GM23338 (cell line): ENCODE measurements at regions not wholly inside any gene's neighbourhood (a gene's known extent, or its start where the extent isn't known, plus 50 kb on each side); places are given as distances from the start of the nearest gene placed in this dataset.

Experiments used
- ATAC-seq: fragments of 200-7000 bp; cut with Tn5 transposase; 3 replicates; pipeline ENCODE4 v1.9.1; 2020
- DNase-seq: peaks from one replicate; pipeline ENCODE4 v3.0.0-alpha.2; 2015; ENCODE audit warnings: low spot score
- H2AFZ ChIP-seq: fragments of 200-600 bp; sonication (generic); 2 replicates; pipeline ENCODE4 v1.8.0; 2016; ENCODE audit warnings: antibody characterized with exemption, mild to moderate bottlenecking, moderate library complexity
- H3F3A ChIP-seq: fragments of 200-600 bp; sonication (generic); replicated peaks from 2 replicates; pipeline ENCODE4 v1.8.0; 2017; ENCODE audit warnings: antibody characterized with exemption, mixed run types, low read depth
- H3K27ac ChIP-seq: fragments of 200-600 bp; sonication (generic); 2 replicates; pipeline ENCODE4 v1.6.1; 2016; ENCODE audit warnings: low read depth
- H3K27me3 ChIP-seq: fragments of 200-600 bp; sonication (generic); 2 replicates; pipeline ENCODE4 v1.8.0; 2016; ENCODE audit warnings: mild to moderate bottlenecking, mixed run types, moderate library complexity; ENCODE audit not compliant: insufficient read depth
- H3K36me3 ChIP-seq: fragments of 200-600 bp; sonication (generic); 2 replicates; pipeline ENCODE4 v1.8.0; 2016; ENCODE audit warnings: mild to moderate bottlenecking; ENCODE audit not compliant: insufficient read depth
- H3K4me1 ChIP-seq: fragments of 200-600 bp; sonication (generic); 2 replicates; pipeline ENCODE4 v1.8.0; 2016; ENCODE audit warnings: mild to moderate bottlenecking, moderate library complexity; ENCODE audit not compliant: insufficient read depth
- H3K4me2 ChIP-seq: fragments of 200-600 bp; sonication (generic); 2 replicates; pipeline ENCODE4 v1.7.1; 2017; ENCODE audit warnings: mixed run types
- H3K4me3 ChIP-seq: fragments of 200-600 bp; sonication (generic); 2 replicates; pipeline ENCODE4 v1.6.1; 2016; ENCODE audit warnings: mixed run types
- H3K79me2 ChIP-seq: fragments of 200-600 bp; sonication (generic); replicated peaks from 2 replicates; pipeline ENCODE4 v1.8.0; 2017; ENCODE audit warnings: mild to moderate bottlenecking; ENCODE audit not compliant: insufficient read depth
- H3K9me2 ChIP-seq: fragments of 200-600 bp; sonication (generic); 2 replicates; pipeline ENCODE4 v1.8.0; 2017; ENCODE audit not compliant: insufficient read depth
- H4K20me1 ChIP-seq: fragments of 200-600 bp; sonication (generic); replicated peaks from 2 replicates; pipeline ENCODE4 v1.8.0; 2017; ENCODE audit warnings: mild to moderate bottlenecking; ENCODE audit not compliant: insufficient read depth
- H3K27ac Mint-ChIP-seq: 2 replicates; pipeline ENCODE4 v1.8.0; 2020; ENCODE audit warnings: inconsistent platforms, mild to moderate bottlenecking, moderate library complexity, mixed read lengths
- H3K27me3 Mint-ChIP-seq: 3 replicates; pipeline ENCODE4 v1.8.0; 2022; ENCODE audit warnings: low read depth, mild to moderate bottlenecking, moderate library complexity, mixed read lengths, inconsistent platforms; ENCODE audit not compliant: insufficient read depth, poor library complexity
- H3K36me3 Mint-ChIP-seq: 3 replicates; pipeline ENCODE4 v1.8.0; 2021; ENCODE audit warnings: low read depth, mild to moderate bottlenecking, inconsistent platforms, moderate library complexity, mixed read lengths
- H3K4me1 Mint-ChIP-seq: 3 replicates; pipeline ENCODE4 v1.8.0; 2020; ENCODE audit warnings: mild to moderate bottlenecking, inconsistent platforms, mixed read lengths
- H3K4me3 Mint-ChIP-seq: 3 replicates; pipeline ENCODE4 v1.8.0; 2021; ENCODE audit warnings: moderate library complexity, mild to moderate bottlenecking, inconsistent platforms, mixed read lengths
- H3K9me3 Mint-ChIP-seq: 3 replicates; pipeline ENCODE4 v1.8.0; 2020; ENCODE audit warnings: moderate library complexity, mild to moderate bottlenecking, inconsistent platforms, mixed read lengths
- CREB1 ChIP-seq: fragments of 250-450 bp; sonication (Bioruptor Pico); IDR thresholded peaks from 2 replicates; pipeline ENCODE4 v1.5.0; 2020; ENCODE audit warnings: low read depth, mild to moderate bottlenecking, moderate library complexity
- EZH2 ChIP-seq: fragments of 200-600 bp; sonication (generic); IDR thresholded peaks from one replicate; pipeline ENCODE4 v1.8.0; 2017; ENCODE audit warnings: antibody characterized with exemption, mild to moderate bottlenecking, low read depth; ENCODE audit not compliant: unreplicated experiment
- EZH2phosphoT487 ChIP-seq: fragments of 200-600 bp; sonication (generic); IDR thresholded peaks from one replicate; pipeline ENCODE4 v1.8.1; 2018; ENCODE audit warnings: antibody characterized with exemption; ENCODE audit not compliant: unreplicated experiment
- JUNB ChIP-seq: IDR thresholded peaks from one replicate; pipeline ENCODE4 v1.6.1; 2016; ENCODE audit warnings: antibody characterized with exemption; ENCODE audit not compliant: unreplicated experiment
- NANOG ChIP-seq: IDR thresholded peaks from 2 replicates; pipeline ENCODE4 v1.6.1; 2016; ENCODE audit warnings: antibody characterized with exemption, borderline replicate concordance
- POLR2AphosphoS5 ChIP-seq: IDR thresholded peaks from 2 replicates; pipeline ENCODE4 v1.6.1; 2016; ENCODE audit warnings: antibody characterized with exemption, low read depth
- REST ChIP-seq: IDR thresholded peaks from one replicate; pipeline ENCODE4 v1.6.1; 2018; ENCODE audit warnings: antibody characterized with exemption; ENCODE audit not compliant: unreplicated experiment
- STAT1 ChIP-seq: IDR thresholded peaks from one replicate; pipeline ENCODE4 v1.6.1; 2016; ENCODE audit warnings: antibody characterized with exemption; ENCODE audit not compliant: unreplicated experiment
- ZNF114 ChIP-seq: fragments of 250-450 bp; sonication (Bioruptor Pico); IDR thresholded peaks from 2 replicates; pipeline ENCODE4 v1.5.0; 2020; ENCODE audit warnings: mild to moderate bottlenecking, moderate library complexity
- ZNF331 ChIP-seq: fragments of 250-450 bp; sonication (Bioruptor Pico); IDR thresholded peaks from 2 replicates; pipeline ENCODE4 v1.5.0; 2020; ENCODE audit warnings: low read depth, mild to moderate bottlenecking, moderate library complexity
- TF ChIP-seq, protein P1 (sequence below): IDR thresholded peaks from 2 replicates; pipeline ENCODE4 v1.6.1; 2016; ENCODE audit warnings: antibody characterized with exemption
- TF ChIP-seq, protein P2 (sequence below): fragments of 250-450 bp; sonication (Bioruptor Pico); IDR thresholded peaks from 2 replicates; pipeline ENCODE4 v1.5.0; 2020; ENCODE audit warnings: mild to moderate bottlenecking, moderate library complexity

- DNase-seq = no peak
Observed at GRCh38 chr1:4129693-4130092, 229.6 kb upstream of the C1orf174 start.

GRCh38 chr1:4130096-4130495 is 230.0 kb upstream of the C1orf174 start:
- peaks cover 89% of the 10 kb centered on the region for H3K9me3 Mint-ChIP-seq
- no peaks in the 10 kb centered on the region for H3K79me2 ChIP-seq
- peaks cover 22% of the 10 kb centered on the region; the same call in 2 of the 3 replicates for H3K36me3 Mint-ChIP-seq
- H3K4me3 ChIP-seq = no peak overlapping the region
- no peaks in the 10 kb centered on the region; the same call in 1 of the 2 replicates for H3K36me3 ChIP-seq
- H3K4me2 ChIP-seq = no peak overlapping the region
- H3K27ac ChIP-seq = no peak overlapping the region
- peaks cover 2% of the 10 kb centered on the region for H3K27me3 Mint-ChIP-seq
- H3K27ac Mint-ChIP-seq = no peak overlapping the region
- no peak for ATAC-seq
- no peaks in the 10 kb centered on the region for H3K4me1 ChIP-seq
- H4K20me1 ChIP-seq = no peaks in the 10 kb centered on the region
- no peaks in the 10 kb centered on the region for H3F3A ChIP-seq
- H3K9me2 ChIP-seq = no peaks in the 10 kb centered on the region
- no peak overlapping the region for H3K4me3 Mint-ChIP-seq
- no peak for DNase-seq
- H2AFZ ChIP-seq = no peak overlapping the region
- no peaks in the 10 kb centered on the region for H3K4me1 Mint-ChIP-seq
- no peaks in the 10 kb centered on the region for H3K27me3 ChIP-seq
- TF ChIP-seq ZNF331 (no peak), EZH2 (no peak), STAT1 (no peak), EZH2phosphoT487 (no peak), ZNF114 (no peak), POLR2AphosphoS5 (no peak), CREB1 (CRISPR knock-in tag) (no peak), JUNB (no peak), NANOG (no peak), REST (no peak)
- TF ChIP-seq, protein P1, sequence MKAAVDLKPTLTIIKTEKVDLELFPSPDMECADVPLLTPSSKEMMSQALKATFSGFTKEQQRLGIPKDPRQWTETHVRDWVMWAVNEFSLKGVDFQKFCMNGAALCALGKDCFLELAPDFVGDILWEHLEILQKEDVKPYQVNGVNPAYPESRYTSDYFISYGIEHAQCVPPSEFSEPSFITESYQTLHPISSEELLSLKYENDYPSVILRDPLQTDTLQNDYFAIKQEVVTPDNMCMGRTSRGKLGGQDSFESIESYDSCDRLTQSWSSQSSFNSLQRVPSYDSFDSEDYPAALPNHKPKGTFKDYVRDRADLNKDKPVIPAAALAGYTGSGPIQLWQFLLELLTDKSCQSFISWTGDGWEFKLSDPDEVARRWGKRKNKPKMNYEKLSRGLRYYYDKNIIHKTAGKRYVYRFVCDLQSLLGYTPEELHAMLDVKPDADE = no peak
- TF ChIP-seq, protein P2, sequence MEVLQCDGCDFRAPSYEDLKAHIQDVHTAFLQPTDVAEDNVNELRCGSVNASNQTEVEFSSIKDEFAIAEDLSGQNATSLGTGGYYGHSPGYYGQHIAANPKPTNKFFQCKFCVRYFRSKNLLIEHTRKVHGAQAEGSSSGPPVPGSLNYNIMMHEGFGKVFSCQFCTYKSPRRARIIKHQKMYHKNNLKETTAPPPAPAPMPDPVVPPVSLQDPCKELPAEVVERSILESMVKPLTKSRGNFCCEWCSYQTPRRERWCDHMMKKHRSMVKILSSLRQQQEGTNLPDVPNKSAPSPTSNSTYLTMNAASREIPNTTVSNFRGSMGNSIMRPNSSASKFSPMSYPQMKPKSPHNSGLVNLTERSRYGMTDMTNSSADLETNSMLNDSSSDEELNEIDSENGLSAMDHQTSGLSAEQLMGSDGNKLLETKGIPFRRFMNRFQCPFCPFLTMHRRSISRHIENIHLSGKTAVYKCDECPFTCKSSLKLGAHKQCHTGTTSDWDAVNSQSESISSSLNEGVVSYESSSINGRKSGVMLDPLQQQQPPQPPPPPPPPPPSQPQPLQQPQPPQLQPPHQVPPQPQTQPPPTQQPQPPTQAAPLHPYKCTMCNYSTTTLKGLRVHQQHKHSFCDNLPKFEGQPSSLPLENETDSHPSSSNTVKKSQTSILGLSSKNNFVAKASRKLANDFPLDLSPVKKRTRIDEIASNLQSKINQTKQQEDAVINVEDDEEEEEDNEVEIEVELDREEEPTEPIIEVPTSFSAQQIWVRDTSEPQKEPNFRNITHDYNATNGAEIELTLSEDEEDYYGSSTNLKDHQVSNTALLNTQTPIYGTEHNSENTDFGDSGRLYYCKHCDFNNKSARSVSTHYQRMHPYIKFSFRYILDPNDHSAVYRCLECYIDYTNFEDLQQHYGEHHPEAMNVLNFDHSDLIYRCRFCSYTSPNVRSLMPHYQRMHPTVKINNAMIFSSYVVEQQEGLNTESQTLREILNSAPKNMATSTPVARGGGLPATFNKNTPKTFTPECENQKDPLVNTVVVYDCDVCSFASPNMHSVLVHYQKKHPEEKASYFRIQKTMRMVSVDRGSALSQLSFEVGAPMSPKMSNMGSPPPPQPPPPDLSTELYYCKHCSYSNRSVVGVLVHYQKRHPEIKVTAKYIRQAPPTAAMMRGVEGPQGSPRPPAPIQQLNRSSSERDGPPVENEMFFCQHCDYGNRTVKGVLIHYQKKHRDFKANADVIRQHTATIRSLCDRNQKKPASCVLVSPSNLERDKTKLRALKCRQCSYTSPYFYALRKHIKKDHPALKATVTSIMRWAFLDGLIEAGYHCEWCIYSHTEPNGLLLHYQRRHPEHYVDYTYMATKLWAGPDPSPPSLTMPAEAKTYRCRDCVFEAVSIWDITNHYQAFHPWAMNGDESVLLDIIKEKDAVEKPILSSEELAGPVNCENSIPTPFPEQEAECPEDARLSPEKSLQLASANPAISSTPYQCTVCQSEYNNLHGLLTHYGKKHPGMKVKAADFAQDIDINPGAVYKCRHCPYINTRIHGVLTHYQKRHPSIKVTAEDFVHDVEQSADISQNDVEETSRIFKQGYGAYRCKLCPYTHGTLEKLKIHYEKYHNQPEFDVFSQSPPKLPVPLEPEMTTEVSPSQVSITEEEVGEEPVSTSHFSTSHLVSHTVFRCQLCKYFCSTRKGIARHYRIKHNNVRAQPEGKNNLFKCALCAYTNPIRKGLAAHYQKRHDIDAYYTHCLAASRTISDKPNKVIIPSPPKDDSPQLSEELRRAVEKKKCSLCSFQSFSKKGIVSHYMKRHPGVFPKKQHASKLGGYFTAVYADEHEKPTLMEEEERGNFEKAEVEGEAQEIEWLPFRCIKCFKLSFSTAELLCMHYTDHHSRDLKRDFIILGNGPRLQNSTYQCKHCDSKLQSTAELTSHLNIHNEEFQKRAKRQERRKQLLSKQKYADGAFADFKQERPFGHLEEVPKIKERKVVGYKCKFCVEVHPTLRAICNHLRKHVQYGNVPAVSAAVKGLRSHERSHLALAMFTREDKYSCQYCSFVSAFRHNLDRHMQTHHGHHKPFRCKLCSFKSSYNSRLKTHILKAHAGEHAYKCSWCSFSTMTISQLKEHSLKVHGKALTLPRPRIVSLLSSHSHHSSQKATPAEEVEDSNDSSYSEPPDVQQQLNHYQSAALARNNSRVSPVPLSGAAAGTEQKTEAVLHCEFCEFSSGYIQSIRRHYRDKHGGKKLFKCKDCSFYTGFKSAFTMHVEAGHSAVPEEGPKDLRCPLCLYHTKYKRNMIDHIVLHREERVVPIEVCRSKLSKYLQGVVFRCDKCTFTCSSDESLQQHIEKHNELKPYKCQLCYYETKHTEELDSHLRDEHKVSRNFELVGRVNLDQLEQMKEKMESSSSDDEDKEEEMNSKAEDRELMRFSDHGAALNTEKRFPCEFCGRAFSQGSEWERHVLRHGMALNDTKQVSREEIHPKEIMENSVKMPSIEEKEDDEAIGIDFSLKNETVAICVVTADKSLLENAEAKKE (CRISPR knock-in tag) = no peak

More at GRCh38 chr1:4129693-4130092, 229.6 kb upstream of the C1orf174 start:
- H3K27ac Mint-ChIP-seq = no peak overlapping the region
- no peak for ATAC-seq
- Histone ChIP-seq H3F3A (no peaks in the 10 kb centered on the region), H3K4me1 (no peaks in the 10 kb centered on the region), H3K36me3 (no peaks in the 10 kb centered on the region; the same call in 1 of the 2 replicates), H3K27me3 (no peaks in the 10 kb centered on the region), H3K79me2 (no peaks in the 10 kb centered on the region), H2AFZ (no peak overlapping the region), H3K4me3 (no peak overlapping the region), H3K27ac (no peak overlapping the region), H4K20me1 (no peaks in the 10 kb centered on the region), H3K9me2 (no peaks in the 10 kb centered on the region), H3K4me2 (no peak overlapping the region)
- no peak overlapping the region for H3K4me3 Mint-ChIP-seq
- no peak for TF ChIP-seq NANOG
- peaks cover 89% of the 10 kb centered on the region for H3K9me3 Mint-ChIP-seq
- H3K36me3 Mint-ChIP-seq = peaks cover 23% of the 10 kb centered on the region
- peaks cover 5% of the 10 kb centered on the region for H3K27me3 Mint-ChIP-seq
- no peaks in the 10 kb centered on the region for H3K4me1 Mint-ChIP-seq
